ENCODE measurements at regions not wholly inside any gene's neighbourhood (a gene's known extent, or its start where the extent isn't known, plus 50 kb on each side); places are given as distances from the start of the nearest gene placed in this dataset.

DNA sequence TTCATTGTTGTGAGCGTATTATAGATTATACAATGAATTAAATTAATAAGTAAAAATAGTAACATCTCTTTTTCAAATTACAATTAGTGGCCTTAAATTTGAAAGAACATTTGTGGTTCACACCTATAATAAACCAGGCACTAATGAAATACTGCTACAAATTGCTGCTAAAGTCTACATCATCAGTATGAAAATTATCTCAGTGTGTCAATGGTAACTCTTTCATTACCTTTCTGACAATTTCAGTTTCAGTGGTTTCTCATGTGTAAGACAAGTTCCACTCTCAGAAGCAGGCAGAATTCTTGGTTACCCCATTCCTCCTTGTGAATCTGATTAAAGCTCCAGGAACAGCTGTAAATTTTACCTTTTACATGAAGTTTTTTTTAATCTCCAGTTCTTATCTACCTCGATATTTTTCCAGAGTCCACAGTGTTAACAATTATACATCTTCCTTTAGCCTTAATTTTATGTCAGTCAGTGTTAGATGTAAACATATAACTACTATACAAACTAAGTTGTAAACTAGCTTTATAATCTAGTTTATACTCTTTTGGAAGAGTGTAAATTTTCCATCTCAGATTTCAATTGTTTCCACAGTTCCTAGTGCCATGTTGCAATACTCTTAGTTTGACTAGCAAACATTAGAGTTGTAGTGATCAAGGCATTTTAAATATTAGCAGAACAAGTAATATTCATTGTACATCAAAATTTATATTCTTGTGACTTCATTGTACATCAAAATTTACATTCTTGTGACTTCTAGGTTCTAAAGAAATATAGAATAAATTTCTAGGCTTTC, 1038.4 kb downstream of the EPHA7 start:
- DNase-seq (ENCODE audit: low read depth in 3 of 3), result no peak

DNA sequence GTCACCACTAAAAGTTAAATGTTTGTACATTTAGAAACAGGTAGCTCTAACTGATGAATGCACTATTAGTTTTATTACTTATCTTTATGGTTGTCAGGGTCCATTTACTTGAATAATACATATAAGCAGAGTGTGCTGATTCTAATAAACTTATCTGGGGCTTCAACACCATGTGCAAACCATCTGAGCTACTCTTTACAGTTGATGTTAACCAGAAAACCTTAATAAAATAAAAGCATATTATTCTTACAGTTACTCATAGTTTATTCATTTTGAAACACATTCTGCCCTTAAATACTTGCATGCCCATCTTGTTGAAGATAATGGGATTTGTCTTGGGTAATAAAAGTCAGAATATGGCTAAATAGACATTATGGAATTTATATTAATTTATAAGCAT, 1042.2 kb downstream of the EPHA7 start:
- no peak for DNase-seq (ENCODE audit: low read depth in 3 of 3)

DNA sequence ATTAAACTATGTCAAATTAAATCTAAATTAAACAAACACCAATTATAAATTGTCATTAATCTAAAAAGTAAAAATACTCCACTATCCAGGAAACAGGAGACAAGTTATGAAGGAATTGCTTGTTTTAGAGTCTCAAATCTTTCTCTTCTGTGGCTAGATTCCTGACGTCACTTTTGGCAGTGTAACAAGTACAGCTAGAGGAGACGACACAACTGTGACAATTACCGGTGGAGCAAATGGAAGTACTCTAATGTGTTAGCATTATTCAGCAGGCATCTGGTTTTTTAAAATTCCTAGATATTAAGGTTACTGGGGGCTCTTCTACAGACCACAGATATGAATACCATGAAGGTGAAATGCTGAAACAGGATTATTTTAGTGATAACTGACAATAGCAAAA, 1042.7 kb downstream of the EPHA7 start:
- DNase-seq (ENCODE audit: low read depth in 3 of 3), result no peak

DNA sequence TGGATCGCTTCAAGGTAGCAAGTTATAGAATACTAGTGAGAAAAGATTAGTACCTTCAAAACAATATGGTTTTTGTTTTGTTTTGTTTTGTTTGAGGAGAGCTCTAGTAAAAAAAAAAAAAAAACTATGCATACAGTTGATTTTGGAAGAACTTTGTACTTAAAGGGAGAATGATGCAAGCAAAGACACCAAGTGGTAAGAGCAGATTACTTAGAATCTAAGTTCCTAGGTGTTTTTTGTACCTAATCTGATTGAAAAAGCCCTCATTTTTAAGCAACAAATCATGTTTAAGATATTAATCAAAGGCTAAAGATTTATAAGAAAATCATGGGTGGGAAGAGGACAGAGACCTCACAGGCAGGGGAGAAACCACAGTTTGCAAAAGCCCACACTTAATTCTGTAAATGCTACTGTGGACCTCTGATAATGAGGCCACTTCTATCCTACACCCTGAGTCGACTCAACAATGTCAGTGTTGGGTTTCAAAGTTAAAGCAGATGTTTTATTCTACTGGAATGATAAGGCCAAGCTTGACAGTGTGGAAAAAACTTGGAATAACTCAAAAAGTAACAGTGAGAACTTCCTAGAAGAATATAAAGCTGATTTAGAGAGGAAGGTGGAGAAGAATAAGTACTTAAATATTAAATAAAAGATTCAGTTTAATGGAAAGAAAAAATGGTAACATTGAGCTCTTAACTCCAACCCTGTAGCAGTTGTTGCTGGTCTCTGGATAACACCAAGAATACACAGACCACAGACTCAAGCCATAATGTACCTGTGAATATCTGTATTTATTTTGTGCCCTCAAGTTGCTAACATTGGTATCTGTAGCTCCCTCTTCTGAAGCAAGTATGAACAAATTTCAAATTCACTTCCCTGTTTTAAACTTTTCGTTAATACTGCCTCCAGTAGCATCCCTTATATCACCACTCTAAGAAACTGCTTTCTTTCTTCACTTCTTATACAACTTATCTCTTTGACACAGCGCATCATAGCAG, 1047.8 kb downstream of the EPHA7 start:
- no peak for DNase-seq (ENCODE audit: low read depth in 3 of 3)

DNA sequence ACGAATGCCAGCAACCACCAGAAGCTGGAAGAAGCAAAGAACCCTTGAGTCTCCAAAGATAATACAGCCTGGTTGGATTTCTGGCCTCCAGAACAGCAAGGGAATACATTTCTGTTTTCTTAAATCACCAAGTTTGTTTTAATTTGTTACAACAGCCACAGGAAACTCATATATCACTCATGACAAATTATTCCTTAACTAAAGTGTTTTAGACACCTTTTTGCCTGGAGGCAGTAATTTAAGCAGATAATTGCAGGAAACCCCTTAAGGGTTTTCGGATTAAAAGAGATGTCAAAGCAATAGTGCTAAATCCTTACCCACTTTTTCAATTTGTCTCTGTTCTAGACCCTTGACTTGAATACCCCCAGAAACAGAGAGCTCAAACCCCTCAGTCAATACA, 1050.0 kb downstream of the EPHA7 start:
- no peak for DNase-seq (ENCODE audit: low read depth in 3 of 3)

DNA sequence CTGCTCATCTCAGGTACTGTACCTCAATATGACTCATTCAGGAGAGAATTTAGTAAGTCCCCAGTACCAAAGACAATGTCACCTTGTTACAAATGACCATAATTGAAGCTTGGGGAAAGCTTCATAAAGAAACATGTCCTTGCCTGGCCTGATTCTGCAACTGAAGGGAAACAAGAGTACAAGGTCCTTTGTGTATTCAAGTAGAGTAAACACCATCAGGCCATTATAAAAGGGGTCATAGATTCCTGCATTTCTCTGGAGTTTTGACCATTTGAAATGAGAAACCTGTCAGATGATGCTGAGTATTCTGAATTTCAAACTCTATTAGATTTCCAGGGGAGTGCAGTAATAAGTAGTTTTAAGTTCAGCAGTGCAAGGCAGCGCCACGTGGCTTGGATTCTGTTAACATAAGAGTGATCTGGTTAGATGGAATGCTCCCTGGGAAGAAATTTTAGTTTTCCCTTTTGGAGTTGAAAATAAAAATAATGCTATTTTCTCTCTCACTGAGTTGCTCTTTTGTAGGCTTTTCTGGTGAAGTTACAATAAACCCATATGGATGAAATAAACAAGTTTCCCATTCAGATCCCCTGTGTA, 1054.3 kb downstream of the EPHA7 start:
- no peak for DNase-seq (ENCODE audit: low read depth in 3 of 3)

DNA sequence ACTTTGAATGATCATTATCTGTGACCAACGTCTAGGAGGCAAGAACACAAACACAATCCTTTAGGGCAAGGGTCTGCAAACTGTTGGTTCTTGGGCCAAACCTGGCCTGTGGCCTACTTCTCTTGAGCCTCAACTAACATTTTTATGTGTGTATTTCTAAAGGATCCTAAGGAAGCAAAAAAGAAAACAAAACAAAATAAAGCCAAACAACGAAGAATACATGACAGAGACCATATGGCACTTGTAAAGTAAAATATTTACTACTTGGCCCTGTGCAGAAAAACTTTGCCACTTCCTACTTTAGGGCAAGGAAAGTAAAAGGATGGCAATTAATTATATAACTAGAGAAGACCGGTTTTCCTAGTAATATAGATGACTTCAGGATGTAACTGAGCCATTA, 1056.2 kb downstream of the EPHA7 start:
- no peak for DNase-seq (ENCODE audit: low read depth in 3 of 3)

DNA sequence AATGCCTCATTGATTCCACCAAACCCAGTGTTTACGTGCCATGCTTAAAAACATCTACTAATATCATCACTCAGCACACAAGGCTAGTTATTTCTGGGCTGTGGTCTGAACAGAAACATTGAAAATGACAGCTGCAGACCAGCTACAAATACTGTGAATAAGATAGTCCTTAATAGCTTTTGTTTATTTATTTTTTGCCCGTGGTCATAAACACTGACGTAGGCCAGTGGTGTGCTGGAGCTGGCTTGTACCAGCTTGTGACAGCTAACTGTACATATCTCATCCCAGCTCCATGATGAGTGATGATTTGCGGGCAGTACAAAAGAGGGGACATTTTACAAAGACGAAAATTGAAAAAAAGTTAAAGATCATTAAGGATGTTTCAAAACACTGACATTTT, 1057.0 kb downstream of the EPHA7 start:
- no peak for DNase-seq (ENCODE audit: low read depth in 3 of 3)

DNA sequence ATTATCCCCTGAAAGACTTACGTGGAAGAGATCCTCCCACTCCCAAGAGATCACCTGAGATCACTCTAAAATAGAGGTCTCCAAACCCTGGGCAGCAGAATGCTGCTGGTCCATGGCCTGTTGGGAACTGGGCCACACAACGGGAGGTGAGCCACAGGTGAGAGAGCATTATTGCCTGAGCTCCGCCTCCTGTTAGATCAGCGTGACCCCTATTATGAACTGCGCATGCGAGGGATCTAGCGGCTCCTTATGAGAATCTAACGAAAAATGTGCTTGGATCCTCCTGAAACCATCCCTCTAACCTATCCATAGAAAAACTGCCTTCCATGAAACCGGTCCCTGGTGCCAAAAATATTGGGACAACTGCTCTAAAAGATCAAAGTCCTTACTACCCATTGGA, 1057.4 kb downstream of the EPHA7 start:
- no peak for DNase-seq (ENCODE audit: low read depth in 3 of 3)

DNA sequence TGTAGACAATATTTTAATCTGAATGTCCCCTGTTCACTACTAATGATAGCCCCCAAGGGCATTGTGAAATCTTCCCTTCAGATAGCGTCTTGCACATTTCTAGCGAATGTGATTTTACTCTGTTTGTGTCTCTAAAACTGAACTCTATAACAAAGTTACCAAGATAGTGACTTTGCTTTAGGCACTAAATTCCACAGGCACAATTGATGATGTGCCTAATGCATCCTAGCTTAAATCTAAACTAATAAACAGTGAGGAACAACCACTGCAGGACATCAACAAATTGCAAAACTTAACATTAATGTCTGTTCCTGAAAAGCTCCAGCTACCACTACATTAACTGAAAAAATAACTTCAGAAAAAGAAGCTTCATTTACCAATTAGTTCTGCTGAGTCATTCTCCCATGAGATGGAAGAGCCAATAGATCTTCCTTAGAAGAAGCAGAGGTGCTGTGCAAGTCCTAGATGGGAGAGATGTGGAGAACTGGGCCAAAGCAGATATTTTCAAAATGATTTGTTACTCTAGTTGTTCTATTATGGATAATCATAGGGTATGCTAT, 1065.0 kb downstream of the EPHA7 start:
- DNase-seq (ENCODE audit: low read depth in 3 of 3), result no peak

DNA sequence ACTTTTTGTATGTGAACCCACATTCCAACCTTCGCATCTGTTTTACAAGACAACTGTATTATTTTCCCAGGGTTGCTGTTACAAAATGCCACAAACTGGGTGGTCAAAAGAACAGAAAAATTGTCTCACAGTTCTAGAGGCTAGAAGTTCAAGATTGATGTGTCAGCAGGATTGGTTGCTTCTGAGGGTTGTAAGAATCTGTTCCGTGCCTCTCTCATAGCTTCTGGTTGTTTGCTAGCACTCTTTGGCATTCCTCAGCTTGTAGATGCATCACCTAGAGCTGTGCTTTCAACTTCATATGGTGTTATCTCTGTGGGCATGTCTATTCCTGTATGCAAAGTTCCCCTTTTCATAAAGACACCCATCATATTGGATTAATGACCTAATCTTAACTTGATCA, 1067.2 kb downstream of the EPHA7 start:
- DNase-seq (ENCODE audit: low read depth in 3 of 3), result no peak

DNA sequence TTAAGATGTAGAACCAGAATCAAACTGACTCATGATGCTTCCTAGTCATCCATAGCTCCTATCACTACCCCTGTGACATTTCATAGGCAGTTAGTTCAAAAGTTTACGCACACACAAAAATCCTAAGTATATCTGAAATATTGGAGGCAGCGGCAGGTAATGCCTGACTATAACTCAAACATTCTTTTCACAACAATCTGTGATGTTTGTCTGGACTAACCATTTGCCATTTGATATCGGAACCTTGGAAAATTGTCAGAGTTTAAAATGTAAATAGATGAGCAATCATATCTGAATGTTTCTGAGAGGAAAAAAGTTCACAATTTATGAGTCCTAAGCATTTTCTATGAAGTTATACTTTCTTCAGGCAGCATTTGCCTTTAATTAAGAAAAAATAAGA, 1078.2 kb downstream of the EPHA7 start:
- no peak for DNase-seq (ENCODE audit: low read depth in 3 of 3)

DNA sequence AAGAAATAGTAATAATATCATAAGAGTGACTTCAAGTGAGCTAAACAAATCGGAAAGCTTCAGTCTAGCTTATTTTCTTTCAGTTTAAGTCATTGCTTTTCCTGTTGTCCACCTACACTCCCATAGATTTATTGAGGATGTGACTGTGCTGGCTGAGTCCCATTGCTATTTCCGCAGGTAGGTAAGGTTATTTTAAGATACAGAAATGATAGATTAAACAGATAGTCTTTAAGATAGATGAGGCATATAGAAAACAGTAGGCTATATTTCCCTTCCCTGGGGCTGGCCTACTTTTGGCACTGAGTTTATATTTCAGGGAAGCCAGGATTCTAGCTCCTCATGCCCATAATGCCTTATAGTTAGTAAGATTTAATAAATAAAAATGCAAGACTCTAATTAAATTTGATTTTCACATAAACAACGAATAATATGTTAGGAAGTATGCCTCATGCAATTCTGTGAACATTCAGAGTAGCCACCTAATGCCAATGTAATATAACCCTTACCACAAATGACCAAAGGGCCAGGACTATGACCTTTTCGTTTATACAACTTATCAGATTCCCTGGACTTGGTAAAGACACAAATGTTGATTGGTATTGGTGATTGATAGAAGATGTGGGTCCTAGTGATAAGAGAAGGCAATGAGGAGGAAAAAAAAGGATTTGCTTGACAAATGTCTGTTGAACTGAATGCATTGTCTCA, 1079.3 kb downstream of the EPHA7 start:
- no peak for DNase-seq (ENCODE audit: low read depth in 3 of 3)

DNA sequence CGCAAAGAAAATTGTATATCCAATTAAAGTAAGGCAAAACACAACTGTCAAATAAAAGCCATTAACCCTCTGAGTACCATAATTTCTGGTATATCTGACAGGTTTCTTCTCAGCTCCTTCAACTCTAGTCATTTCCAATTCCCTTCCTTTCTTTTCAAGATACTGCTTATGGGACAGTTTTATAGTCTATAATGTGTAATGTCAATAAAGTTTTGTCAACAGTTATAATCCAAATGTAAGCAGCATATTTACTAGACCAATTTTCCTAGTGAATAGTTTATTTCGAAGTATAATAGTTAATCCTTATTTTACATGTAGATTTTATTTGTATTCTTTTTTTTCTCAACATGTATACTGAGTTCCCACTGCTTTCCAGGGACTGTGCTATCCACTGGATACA, 1081.8 kb downstream of the EPHA7 start:
- no peak for DNase-seq (ENCODE audit: low read depth in 3 of 3)

DNA sequence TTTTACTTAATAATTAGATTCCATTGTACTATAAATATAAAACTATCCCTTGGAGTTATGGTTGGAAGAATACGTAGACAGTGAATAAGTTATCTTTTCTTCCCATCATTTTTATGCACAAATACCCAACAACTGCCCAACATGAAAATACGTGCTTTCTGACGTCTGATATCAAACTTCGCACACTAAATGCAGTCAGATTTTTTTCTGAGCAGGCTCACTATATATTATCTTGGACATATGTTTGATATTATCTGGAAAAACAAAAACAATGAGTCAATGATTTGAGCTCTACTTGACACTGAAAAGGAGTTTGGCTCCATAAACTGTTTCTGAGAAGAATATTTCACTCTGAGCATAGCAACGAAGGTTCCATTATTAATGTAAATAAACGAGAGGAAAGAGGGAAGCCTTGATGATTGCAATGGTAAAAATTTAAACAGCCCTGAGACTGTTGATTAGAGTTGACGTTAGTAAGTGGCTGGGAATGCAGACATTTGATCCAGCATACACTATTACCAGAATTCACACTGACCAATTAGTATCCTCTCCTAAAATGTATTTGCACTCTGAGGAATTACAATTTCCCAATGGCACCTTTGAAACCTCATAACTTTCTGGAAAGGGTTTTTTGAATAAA, 1090.0 kb downstream of the EPHA7 start:
- no peak for DNase-seq (ENCODE audit: low read depth in 3 of 3)

DNA sequence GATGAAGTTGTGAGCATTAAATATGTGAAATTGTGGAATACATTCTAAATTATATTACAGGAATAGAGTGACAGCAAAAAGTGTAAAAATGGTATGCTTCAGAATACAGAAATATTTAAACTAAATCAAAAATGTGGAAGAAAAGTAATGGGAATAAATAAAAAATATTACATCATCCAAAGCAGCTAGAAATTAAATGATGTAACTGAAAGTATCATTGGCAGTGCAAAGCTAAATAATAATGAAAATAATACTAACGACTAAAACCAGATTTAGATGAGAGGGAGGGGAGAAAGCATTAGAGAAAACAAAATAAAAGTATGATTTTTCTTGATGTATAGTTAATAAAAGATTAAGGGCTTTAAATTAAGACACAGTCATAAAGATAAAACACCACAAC, 1104.0 kb downstream of the EPHA7 start:
- DNase-seq (ENCODE audit: low read depth in 3 of 3), result no peak

DNA sequence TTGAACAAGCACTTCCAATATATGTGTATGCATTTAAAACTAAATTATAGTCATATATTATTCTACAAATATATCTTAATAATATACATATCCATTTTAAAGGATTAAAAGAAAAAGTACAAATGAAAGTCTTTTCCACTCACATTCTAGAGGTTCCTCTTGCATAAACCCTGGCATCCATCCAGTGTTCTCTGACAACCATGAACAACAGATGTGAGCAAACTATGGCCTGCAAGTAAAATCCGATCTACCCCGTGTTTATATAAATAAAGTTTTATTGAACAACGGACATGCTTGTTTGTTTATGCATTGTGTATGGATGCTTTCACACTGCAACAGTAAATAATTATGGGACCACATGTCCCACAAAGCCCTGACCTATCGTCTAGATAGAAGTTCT, 1122.3 kb downstream of the EPHA7 start:
- DNase-seq (ENCODE audit: low read depth in 3 of 3), result no peak

DNA sequence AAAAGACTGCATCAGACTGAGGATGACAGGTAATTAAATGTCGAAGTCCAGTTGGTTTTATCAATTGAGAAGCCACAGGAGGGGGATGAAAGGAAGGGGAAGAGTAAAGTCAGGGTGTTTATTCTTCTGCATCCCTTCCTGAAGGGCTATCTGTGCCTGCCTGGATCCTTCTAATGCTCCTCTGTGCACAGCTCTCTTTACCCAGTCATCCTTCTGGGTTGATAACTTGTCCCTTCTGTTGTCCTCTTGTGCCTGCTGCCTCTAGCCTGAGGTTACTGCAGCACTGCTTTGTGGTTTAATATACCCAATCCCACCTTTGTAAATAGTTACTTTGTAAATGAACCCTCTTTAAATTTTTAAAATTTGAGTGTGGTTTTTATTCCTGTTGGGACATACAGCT, 1127.3 kb downstream of the EPHA7 start:
- DNase-seq (ENCODE audit: low read depth in 3 of 3), result no peak

DNA sequence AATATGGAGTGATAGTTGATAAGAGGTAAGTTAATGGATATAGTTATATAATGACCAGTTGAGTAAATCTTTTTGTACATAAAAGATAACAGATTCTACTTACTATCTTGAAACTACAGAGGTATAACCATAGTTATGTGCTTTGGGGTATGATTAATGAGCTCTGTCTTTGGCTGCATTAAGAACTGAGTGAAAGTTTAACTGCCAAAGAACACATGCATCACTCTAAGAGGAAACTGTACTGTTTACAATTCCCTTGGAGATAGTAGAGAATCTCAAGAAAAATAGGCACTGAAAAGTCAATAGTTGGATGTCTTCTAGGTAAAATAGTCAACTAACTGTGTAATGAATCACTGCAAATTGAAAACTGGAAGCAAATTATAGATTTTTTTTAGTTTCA, 1129.5 kb downstream of the EPHA7 start:
- no peak for DNase-seq (ENCODE audit: low read depth in 3 of 3)

DNA sequence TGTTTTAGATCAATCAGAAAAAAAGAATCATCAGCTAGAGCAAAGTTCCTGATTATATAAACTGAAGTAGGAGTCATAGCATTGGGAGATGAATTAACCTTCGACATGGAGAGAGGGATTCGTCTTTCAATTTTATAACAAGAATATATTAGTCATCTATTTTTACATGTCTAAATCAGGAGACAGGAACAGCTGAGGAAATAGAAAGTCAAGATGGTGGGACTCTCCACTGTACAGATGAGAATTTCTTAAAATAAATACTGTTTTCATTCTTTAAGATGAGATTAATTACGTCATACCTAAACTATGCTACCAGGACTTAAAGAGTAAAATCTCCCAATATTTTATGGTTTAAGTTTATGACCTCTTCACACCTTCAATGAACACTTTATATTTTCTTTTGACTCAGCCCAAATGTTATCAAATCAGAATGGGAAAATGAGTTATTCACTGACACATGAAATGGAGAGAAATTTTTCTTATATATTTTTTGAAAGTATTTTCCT, 1137.7 kb downstream of the EPHA7 start:
- no peak for DNase-seq (ENCODE audit: low read depth in 3 of 3)

DNA sequence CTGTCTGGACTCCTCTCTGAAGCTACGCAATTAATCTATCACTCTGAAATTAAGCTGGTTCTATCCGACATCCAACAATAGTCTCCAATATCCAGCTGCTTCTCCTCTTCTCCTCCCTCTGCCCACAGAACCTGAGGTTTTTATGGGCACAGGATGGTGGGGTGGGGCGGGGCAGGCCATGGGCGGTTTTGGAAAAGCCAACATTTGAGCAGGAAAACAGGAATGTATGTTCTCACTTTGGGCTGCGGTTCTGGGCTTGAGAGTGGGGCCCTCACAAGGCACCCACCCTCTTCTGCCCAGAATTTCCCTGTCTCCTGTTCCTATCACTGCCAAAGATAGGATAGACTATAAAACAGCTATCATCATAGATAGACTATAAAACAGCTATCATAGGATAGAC, 1144.2 kb downstream of the EPHA7 start:
- no peak for DNase-seq (ENCODE audit: low read depth in 3 of 3)

All from stimulated activated CD4-positive, alpha-beta T cell treated with anti-CD3 and anti-CD28 coated beads, TNF-alpha, amount 100 ng/mL, for 24 hours (primary cell).